ENCODE measurements at regions not wholly inside any gene's neighbourhood (a gene's known extent, or its start where the extent isn't known, plus 50 kb on each side); places are given as distances from the start of the nearest gene placed in this dataset.

GRCh38 chr1:173304529-173305227, 97.5 kb upstream of the TNFSF4 start:
- no peak overlapping the region for H3K4me3 ChIP-seq (replicated peaks in 1 of 4; ENCODE audit: control extremely low read depth in 1 of 4, insufficient read depth in 1 of 4, low read depth in 3 of 4, low read length in 4 of 4)
- no peak overlapping the region for H3K9ac ChIP-seq (ENCODE audit: insufficient read depth, low read length)
- no peaks in the 10 kb centered on the region for H3K9me3 ChIP-seq (ENCODE audit: control insufficient read depth, insufficient read depth, low read depth, low read length)
- H2AFZ ChIP-seq (ENCODE audit: low read length), result no peak overlapping the region
- H3K27ac ChIP-seq (ENCODE audit: insufficient read depth, low read length), result no peak overlapping the region
- H4K20me1 ChIP-seq (ENCODE audit: control insufficient read depth, extremely low read depth, insufficient read depth, low read length), result no peaks in the 10 kb centered on the region
- TF ChIP-seq CTCF (conservative IDR thresholded peaks at IDR 0.05 in 1 of 2, IDR thresholded peaks at IDR 0.05 in 1 of 2; ENCODE audit: low read depth in 1 of 2, low read length in 2 of 2) (no peak), EZH2 (IDR thresholded peaks at IDR 0.05; ENCODE audit: low read length, missing control alignments) (no peak)
- no peak overlapping the region for H3K4me2 ChIP-seq (ENCODE audit: extremely low read depth, insufficient read depth, low read length)
- no peaks in the 10 kb centered on the region for H3K27me3 ChIP-seq (ENCODE audit: control insufficient read depth, insufficient read depth, low read length)
- H3K79me2 ChIP-seq (ENCODE audit: control insufficient read depth, insufficient read depth, low read length), result no peaks in the 10 kb centered on the region
- H3K4me1 ChIP-seq (ENCODE audit: control insufficient read depth, extremely low read depth, insufficient read depth, low read length), result no peaks in the 10 kb centered on the region
- no peaks in the 10 kb centered on the region for H3K36me3 ChIP-seq (ENCODE audit: control insufficient read depth, insufficient read depth, low read length)
- DNase-seq (ENCODE audit: low read depth in 2 of 2), result no peak

GRCh38 chr1:173307845-173308244, 100.7 kb upstream of the TNFSF4 start:
- H3K4me3 ChIP-seq (replicated peaks in 1 of 4; ENCODE audit: control extremely low read depth in 1 of 4, insufficient read depth in 1 of 4, low read depth in 3 of 4, low read length in 4 of 4), result no peak overlapping the region
- H3K27me3 ChIP-seq (ENCODE audit: control insufficient read depth, insufficient read depth, low read length), result no peaks in the 10 kb centered on the region
- no peak overlapping the region for H3K27ac ChIP-seq (ENCODE audit: insufficient read depth, low read length)

GRCh38 chr1:173314656-173315055, 107.5 kb upstream of the TNFSF4 start:
- Histone ChIP-seq H2AFZ (ENCODE audit: low read length) (no peak overlapping the region), H3K4me2 (ENCODE audit: extremely low read depth, insufficient read depth, low read length) (no peak overlapping the region), H3K4me1 (ENCODE audit: control insufficient read depth, extremely low read depth, insufficient read depth, low read length) (no peaks in the 10 kb centered on the region), H4K20me1 (ENCODE audit: control insufficient read depth, extremely low read depth, insufficient read depth, low read length) (no peaks in the 10 kb centered on the region), H3K79me2 (ENCODE audit: control insufficient read depth, insufficient read depth, low read length) (no peaks in the 10 kb centered on the region), H3K27ac (ENCODE audit: insufficient read depth, low read length) (no peak overlapping the region), H3K9me3 (ENCODE audit: control insufficient read depth, insufficient read depth, low read depth, low read length) (no peaks in the 10 kb centered on the region), H3K36me3 (ENCODE audit: control insufficient read depth, insufficient read depth, low read length) (no peaks in the 10 kb centered on the region), H3K9ac (ENCODE audit: insufficient read depth, low read length) (no peak overlapping the region), H3K27me3 (ENCODE audit: control insufficient read depth, insufficient read depth, low read length) (no peaks in the 10 kb centered on the region), H3K4me3 (replicated peaks in 1 of 4; ENCODE audit: control extremely low read depth in 1 of 4, insufficient read depth in 1 of 4, low read depth in 3 of 4, low read length in 4 of 4) (no peak overlapping the region)
- TF ChIP-seq EZH2 (IDR thresholded peaks at IDR 0.05; ENCODE audit: low read length, missing control alignments) (no peak), CTCF (conservative IDR thresholded peaks at IDR 0.05 in 1 of 2, IDR thresholded peaks at IDR 0.05 in 1 of 2; ENCODE audit: low read depth in 1 of 2, low read length in 2 of 2) (no peak)
- no peak for DNase-seq (ENCODE audit: low read depth in 2 of 2)

More at GRCh38 chr1:173307845-173308244, 100.7 kb upstream of the TNFSF4 start:
- TF ChIP-seq CTCF (conservative IDR thresholded peaks at IDR 0.05 in 1 of 2, IDR thresholded peaks at IDR 0.05 in 1 of 2; ENCODE audit: low read depth in 1 of 2, low read length in 2 of 2) (no peak), EZH2 (IDR thresholded peaks at IDR 0.05; ENCODE audit: low read length, missing control alignments) (no peak)
- Histone ChIP-seq H4K20me1 (ENCODE audit: control insufficient read depth, extremely low read depth, insufficient read depth, low read length) (no peaks in the 10 kb centered on the region), H3K36me3 (ENCODE audit: control insufficient read depth, insufficient read depth, low read length) (no peaks in the 10 kb centered on the region), H3K79me2 (ENCODE audit: control insufficient read depth, insufficient read depth, low read length) (no peaks in the 10 kb centered on the region), H2AFZ (ENCODE audit: low read length) (no peak overlapping the region), H3K9me3 (ENCODE audit: control insufficient read depth, insufficient read depth, low read depth, low read length) (no peaks in the 10 kb centered on the region), H3K4me2 (ENCODE audit: extremely low read depth, insufficient read depth, low read length) (no peak overlapping the region), H3K4me1 (ENCODE audit: control insufficient read depth, extremely low read depth, insufficient read depth, low read length) (no peaks in the 10 kb centered on the region), H3K9ac (ENCODE audit: insufficient read depth, low read length) (no peak overlapping the region)
- DNase-seq (ENCODE audit: low read depth in 2 of 2), result no peak

All from fibroblast of lung (primary cell).